OCI-LY3 (cell line): ENCODE measurements at regions not wholly inside any gene's neighbourhood (a gene's known extent, or its start where the extent isn't known, plus 50 kb on each side); places are given as distances from the start of the nearest gene placed in this dataset.

ENCODE experiments used
- EZH2phosphoT487 ChIP-seq: fragments of 200-600 bp; shearing (Covaris generic); IDR thresholded peaks from 2 replicates; pipeline ENCODE4 v1.6.1; 2018; ENCODE audit warnings: antibody characterized with exemption, mixed run types, low read depth
- TF ChIP-seq, protein P1 (sequence below): fragments of 200-600, 300-600 bp; sonication (generic); IDR thresholded peaks from 2 replicates; pipeline ENCODE4 v1.5.1; 2014; ENCODE audit warnings: antibody characterized with exemption, low read length, low read depth

DNA sequence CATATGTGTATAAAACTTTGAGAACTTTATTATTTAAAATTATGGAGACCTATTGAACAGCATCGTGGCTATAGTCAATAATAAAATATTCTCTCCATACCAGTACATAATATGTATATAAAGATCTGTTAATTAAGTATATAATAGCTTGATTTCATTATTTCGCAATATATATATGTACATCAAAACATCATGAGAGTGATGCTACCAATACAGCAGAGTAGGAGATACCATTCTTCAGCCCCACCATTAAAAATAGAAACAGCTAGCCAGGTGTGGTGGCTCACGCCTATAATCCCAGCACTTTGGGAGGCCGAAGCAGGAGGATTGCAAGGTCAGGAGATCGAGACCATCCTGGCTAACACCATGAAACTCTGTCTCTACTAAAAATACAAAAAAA lies 1755.3 kb upstream of the SPRY2 start:
- TF ChIP-seq, protein P1, sequence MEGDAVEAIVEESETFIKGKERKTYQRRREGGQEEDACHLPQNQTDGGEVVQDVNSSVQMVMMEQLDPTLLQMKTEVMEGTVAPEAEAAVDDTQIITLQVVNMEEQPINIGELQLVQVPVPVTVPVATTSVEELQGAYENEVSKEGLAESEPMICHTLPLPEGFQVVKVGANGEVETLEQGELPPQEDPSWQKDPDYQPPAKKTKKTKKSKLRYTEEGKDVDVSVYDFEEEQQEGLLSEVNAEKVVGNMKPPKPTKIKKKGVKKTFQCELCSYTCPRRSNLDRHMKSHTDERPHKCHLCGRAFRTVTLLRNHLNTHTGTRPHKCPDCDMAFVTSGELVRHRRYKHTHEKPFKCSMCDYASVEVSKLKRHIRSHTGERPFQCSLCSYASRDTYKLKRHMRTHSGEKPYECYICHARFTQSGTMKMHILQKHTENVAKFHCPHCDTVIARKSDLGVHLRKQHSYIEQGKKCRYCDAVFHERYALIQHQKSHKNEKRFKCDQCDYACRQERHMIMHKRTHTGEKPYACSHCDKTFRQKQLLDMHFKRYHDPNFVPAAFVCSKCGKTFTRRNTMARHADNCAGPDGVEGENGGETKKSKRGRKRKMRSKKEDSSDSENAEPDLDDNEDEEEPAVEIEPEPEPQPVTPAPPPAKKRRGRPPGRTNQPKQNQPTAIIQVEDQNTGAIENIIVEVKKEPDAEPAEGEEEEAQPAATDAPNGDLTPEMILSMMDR = no peak
- no peak for TF ChIP-seq EZH2phosphoT487
